Cardiac muscle cell (in vitro differentiated cells and primary cell): ENCODE measurements at regions not wholly inside any gene's neighbourhood (a gene's known extent, or its start where the extent isn't known, plus 50 kb on each side); places are given as distances from the start of the nearest gene placed in this dataset.

Experiments used
- DNase-seq, 2 donors: peaks; one replicate each; pipeline versions ENCODE4 v3.0.0 to v3.0.0-alpha.2; 2010 to 2017; ENCODE audit warnings: low read depth in 1 of 2, low spot score in 1 of 2
- H3K27ac ChIP-seq: fragments of 200-600 bp; sonication (generic); 2 replicates; pipeline ENCODE4 v1.5.1; 2016
- H3K27me3 ChIP-seq: fragments of 200-600 bp; sonication (generic); 2 replicates; pipeline ENCODE4 v1.6.0; 2016; ENCODE audit warnings: control low read depth
- H3K36me3 ChIP-seq: fragments of 200-600 bp; sonication (generic); 2 replicates; pipeline ENCODE4 v1.5.1; 2016; ENCODE audit warnings: control low read depth
- H3K4me1 ChIP-seq: fragments of 200-600 bp; sonication (generic); 2 replicates; pipeline ENCODE4 v1.8.1; 2017; ENCODE audit warnings: low read depth, mild to moderate bottlenecking, mixed run types
- H3K4me3 ChIP-seq: fragments of 200-600 bp; sonication (generic); 2 replicates; pipeline ENCODE4 v1.5.1; 2016; ENCODE audit warnings: mild to moderate bottlenecking
- H3K9me3 ChIP-seq: fragments of 200-600 bp; sonication (generic); 2 replicates; pipeline ENCODE4 v1.5.1; 2017; ENCODE audit warnings: low read depth, mild to moderate bottlenecking, control low read depth
- TF ChIP-seq, protein P1 (sequence below): IDR thresholded peaks from 2 replicates; pipeline ENCODE4 v1.5.1; 2012; ENCODE audit warnings: low read depth, mild to moderate bottlenecking, low read length

DNA sequence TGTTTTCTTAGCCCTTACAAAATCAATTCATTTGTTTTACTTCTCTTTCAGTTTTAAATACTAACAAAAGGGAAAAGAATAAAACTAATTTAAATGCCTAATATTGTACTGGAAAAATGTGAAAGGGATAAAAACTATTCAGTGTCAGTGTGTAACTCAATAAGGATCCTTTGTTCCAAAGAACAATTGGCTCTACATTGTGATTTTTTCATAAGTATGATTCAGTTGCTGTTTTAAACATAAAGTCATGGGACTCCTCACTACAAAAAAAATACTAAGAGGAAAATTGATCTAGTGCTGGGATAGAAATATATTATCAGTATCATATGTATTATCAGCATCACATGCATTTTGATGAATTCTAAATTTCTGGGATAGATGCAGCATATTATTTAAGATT lies 199.4 kb upstream of the TRAM1L1 start:
- H3K9me3 ChIP-seq = no peaks in the 10 kb centered on the region
- no peak overlapping the region for H3K27ac ChIP-seq
- no peak for DNase-seq
- H3K4me1 ChIP-seq = no peaks in the 10 kb centered on the region
- H3K4me3 ChIP-seq = no peak overlapping the region
- no peaks in the 10 kb centered on the region for H3K36me3 ChIP-seq
- TF ChIP-seq, protein P1, sequence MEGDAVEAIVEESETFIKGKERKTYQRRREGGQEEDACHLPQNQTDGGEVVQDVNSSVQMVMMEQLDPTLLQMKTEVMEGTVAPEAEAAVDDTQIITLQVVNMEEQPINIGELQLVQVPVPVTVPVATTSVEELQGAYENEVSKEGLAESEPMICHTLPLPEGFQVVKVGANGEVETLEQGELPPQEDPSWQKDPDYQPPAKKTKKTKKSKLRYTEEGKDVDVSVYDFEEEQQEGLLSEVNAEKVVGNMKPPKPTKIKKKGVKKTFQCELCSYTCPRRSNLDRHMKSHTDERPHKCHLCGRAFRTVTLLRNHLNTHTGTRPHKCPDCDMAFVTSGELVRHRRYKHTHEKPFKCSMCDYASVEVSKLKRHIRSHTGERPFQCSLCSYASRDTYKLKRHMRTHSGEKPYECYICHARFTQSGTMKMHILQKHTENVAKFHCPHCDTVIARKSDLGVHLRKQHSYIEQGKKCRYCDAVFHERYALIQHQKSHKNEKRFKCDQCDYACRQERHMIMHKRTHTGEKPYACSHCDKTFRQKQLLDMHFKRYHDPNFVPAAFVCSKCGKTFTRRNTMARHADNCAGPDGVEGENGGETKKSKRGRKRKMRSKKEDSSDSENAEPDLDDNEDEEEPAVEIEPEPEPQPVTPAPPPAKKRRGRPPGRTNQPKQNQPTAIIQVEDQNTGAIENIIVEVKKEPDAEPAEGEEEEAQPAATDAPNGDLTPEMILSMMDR = no peak
- H3K27me3 ChIP-seq = no peaks in the 10 kb centered on the region

DNA sequence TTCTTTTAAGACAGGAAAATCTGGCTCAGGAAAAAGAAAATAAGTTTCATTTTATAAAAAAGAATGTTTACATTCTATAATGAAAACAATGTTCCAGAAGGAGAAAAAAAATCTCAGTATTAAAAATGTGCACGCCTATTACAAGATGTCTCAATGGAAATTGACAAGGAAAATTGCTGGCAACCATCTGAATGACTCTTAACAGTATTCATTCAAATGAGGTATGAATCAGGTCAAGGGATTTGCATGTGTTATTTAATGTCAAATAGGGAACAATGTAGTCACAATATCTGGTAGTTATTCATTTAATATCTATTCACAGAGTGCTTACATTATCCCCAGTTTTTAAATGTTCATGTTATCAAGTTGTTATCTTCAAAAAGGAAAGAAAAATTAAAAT lies 208.4 kb upstream of the TRAM1L1 start:
- no peaks in the 10 kb centered on the region for H3K4me1 ChIP-seq
- H3K9me3 ChIP-seq = no peaks in the 10 kb centered on the region
- no peaks in the 10 kb centered on the region for H3K36me3 ChIP-seq
- H3K4me3 ChIP-seq = no peak overlapping the region
- TF ChIP-seq, protein P1 = no peak
- H3K27ac ChIP-seq = no peak overlapping the region
- no peaks in the 10 kb centered on the region for H3K27me3 ChIP-seq
- DNase-seq = no peak

DNA sequence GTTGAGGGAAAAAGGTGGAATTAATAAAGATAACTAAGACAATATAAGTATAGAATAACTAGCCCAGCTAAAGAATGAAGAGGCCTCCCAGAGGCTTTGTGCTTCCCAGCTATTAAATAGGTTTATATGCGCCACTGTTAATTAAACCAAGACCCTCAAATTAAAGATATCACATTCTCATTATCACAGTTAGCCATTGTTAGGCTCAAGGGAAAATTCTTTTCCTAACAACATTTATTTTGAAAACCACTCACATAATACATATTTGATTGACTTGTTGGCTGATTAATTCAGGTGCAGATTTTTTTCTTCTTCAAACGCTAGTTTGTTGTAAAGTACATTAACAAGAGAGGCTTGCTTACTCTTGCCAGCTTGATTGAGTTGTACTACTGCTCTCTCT lies 216.8 kb upstream of the TRAM1L1 start:
- H3K27me3 ChIP-seq = no peaks in the 10 kb centered on the region

DNA sequence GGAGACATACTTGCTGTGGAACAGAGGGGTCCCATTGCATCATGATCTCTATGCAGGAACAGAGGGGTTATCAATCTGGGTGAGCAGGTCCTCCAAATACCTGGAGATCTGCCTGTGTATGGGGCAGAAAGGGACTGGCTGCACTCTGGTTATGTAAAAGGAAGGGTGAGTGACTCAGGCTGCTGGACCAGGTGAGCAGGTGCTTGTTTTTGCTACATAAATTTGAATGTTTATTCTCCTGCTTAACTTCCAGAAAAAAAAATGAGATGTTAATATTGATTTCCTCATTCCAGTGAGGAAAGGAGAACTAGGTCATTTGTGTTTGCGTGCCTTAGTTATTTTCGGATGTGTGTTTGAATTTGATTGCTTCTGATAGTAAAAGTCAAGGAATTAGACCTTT lies 225.8 kb upstream of the TRAM1L1 start:
- H3K9me3 ChIP-seq = no peaks in the 10 kb centered on the region
- TF ChIP-seq, protein P1 = no peak
- H3K4me1 ChIP-seq = no peaks in the 10 kb centered on the region
- no peak overlapping the region for H3K27ac ChIP-seq
- no peaks in the 10 kb centered on the region for H3K27me3 ChIP-seq
- H3K4me3 ChIP-seq = no peak overlapping the region
- no peak for DNase-seq
- no peaks in the 10 kb centered on the region for H3K36me3 ChIP-seq

More for the DNA sequence above, 216.8 kb upstream of the TRAM1L1 start:
- Histone ChIP-seq H3K4me1 (no peaks in the 10 kb centered on the region), H3K27ac (no peak overlapping the region), H3K36me3 (no peaks in the 10 kb centered on the region), H3K4me3 (no peak overlapping the region), H3K9me3 (no peaks in the 10 kb centered on the region)
- DNase-seq = no peak
- TF ChIP-seq, protein P1 = no peak

DNA sequence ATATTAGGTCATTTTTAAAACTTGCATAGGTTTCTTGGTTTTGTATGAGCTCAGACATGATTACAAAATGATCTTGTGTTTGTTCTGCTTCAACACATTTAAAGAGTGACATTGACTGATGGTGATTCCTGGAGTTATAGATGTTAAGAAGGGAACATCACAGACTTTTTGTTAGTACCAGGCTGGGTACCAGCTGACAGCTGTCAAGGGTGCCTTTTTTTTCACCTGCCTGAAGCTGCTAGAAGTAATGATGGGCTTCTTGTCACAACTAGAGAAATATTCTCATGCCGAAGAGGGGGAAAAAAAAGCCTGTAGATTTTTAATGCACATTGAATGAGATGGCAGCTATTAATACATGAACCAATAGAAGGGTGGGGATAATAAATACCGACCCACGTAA lies 226.6 kb upstream of the TRAM1L1 start:
- H3K9me3 ChIP-seq = no peaks in the 10 kb centered on the region
- DNase-seq = no peak
- H3K4me1 ChIP-seq = no peaks in the 10 kb centered on the region
- TF ChIP-seq, protein P1 = no peak
- H3K27ac ChIP-seq = no peak overlapping the region
- no peaks in the 10 kb centered on the region for H3K27me3 ChIP-seq
- no peaks in the 10 kb centered on the region for H3K36me3 ChIP-seq
- H3K4me3 ChIP-seq = no peak overlapping the region
